ENCODE measurements at regions not wholly inside any gene's neighbourhood (a gene's known extent, or its start where the extent isn't known, plus 50 kb on each side); places are given as distances from the start of the nearest gene placed in this dataset.

DNA sequence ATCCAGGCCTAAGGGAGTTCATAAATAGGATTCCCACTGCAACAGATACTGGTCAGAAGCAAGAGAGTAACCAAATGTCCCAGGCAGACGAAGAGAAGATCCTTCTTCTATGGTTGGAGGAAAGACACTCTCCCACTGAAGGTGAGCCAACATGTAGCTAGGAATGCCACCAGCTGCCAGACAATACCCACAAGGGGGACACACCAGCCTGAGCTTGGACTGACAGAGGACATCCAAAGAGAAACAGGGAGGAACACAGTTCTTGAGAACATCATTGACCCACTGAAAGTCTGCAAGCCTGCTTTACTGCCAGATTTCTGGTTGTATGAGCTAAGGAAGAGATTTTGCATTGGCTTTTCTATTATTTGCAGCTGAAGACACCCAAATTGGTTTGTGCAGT lies 80.1 kb downstream of the PXDC1 start:
- TF ChIP-seq POLR2A (IDR thresholded peaks at IDR 0.05) = no peak
- TF ChIP-seq, protein P1, sequence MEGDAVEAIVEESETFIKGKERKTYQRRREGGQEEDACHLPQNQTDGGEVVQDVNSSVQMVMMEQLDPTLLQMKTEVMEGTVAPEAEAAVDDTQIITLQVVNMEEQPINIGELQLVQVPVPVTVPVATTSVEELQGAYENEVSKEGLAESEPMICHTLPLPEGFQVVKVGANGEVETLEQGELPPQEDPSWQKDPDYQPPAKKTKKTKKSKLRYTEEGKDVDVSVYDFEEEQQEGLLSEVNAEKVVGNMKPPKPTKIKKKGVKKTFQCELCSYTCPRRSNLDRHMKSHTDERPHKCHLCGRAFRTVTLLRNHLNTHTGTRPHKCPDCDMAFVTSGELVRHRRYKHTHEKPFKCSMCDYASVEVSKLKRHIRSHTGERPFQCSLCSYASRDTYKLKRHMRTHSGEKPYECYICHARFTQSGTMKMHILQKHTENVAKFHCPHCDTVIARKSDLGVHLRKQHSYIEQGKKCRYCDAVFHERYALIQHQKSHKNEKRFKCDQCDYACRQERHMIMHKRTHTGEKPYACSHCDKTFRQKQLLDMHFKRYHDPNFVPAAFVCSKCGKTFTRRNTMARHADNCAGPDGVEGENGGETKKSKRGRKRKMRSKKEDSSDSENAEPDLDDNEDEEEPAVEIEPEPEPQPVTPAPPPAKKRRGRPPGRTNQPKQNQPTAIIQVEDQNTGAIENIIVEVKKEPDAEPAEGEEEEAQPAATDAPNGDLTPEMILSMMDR (IDR thresholded peaks at IDR 0.05) = no peak
